Suppressor macrophage (primary cell): ENCODE measurements at regions not wholly inside any gene's neighbourhood (a gene's known extent, or its start where the extent isn't known, plus 50 kb on each side); places are given as distances from the start of the nearest gene placed in this dataset.
"Not testable (repeated sequence)": the region's sequence is repeated elsewhere in the genome, so short reads cannot be mapped to it uniquely, and the experiment has no call there.

Experiments used
- DNase-seq, 4 experiments: peaks; one replicate each; pipeline ENCODE4 v3.0.0-alpha.2; 2020 to 2022

- no peak for DNase-seq
Measured at GRCh38 chr4:26252349-26253025, 68.3 kb upstream of the RBPJ start.

DNA sequence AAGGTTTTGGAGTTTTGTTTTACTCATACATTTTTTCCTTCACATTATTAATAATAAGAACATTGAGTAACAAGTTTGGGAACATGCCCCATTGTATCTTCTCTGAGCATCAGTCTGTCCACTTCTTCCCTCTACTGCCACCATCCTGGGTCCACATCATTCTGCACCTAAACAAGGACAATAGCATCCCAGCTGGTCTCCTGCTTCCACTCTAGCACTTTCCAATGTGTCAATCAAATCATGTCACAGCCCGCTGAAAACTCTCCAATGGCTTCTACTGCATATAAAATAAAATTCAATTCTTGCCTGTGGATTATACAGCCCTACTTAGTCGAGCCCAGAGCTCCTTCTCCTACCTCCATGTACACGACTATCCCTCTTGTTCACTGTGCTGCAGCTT lies 66.8 kb upstream of the RBPJ start:
- DNase-seq = no peak

- DNase-seq = no peak
Measured at GRCh38 chr4:26255989-26256388, 64.8 kb upstream of the RBPJ start.

- not testable (repeated sequence) for DNase-seq
Measured at GRCh38 chr4:26257444-26257843, 63.4 kb upstream of the RBPJ start.

GRCh38 chr4:26257850-26258249 lies 63.0 kb upstream of the RBPJ start:
- DNase-seq = peak; percentile 20 to 65 (median 44)

DNA sequence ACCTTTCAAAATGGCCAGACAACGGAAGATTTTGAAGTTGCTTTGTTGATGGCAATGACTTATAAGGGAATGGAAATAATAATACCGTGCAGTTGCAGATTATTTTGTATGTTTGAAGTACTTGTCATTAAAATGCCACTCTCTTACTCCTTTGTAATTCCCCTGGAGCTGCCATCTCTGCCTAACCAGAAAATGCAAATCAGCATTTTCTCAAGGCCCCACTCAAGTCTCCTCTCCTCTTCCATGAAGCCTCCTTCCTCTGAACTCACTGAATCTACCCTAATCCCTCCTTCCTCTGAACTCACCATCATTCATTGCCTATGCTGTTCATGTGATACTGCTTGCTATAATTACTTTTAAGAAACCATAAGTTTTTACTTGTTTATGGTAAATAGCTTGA lies 60.2 kb upstream of the RBPJ start:
- DNase-seq = no peak

- DNase-seq = peak; percentile 17 to 80 (median 48)
Measured at GRCh38 chr4:26261405-26261804, 59.4 kb upstream of the RBPJ start.

GRCh38 chr4:26263165-26263564 lies 57.6 kb upstream of the RBPJ start:
- no peak for DNase-seq

DNA sequence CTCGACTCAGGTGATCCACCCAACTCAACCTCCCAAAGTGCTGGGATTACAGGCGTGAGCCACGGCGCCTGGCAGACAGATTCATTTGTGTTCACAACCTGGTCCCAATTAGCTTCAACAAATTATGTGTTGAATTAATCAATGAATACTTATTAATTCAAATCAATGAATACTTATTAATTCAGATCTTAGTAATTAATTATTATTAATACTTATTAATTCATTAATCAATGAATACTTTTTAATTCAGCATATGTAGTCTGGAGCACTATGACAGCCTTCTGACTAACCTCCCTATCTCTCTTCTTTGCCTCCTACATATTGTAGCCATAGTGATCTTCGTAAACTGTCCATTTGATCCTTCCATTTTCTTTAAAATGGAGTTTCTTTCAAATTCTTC lies 56.7 kb upstream of the RBPJ start:
- DNase-seq = no peak

GRCh38 chr4:26267087-26267486 lies 53.7 kb upstream of the RBPJ start:
- no peak for DNase-seq

GRCh38 chr4:26268246-26268645 lies 52.6 kb upstream of the RBPJ start:
- DNase-seq = peak in 1 of 4 experiments; percentile 10

GRCh38 chr4:26269038-26269437 lies 51.8 kb upstream of the RBPJ start:
- no peak for DNase-seq
